GM12864 (cell line): ENCODE measurements at regions not wholly inside any gene's neighbourhood (a gene's known extent, or its start where the extent isn't known, plus 50 kb on each side); places are given as distances from the start of the nearest gene placed in this dataset.
"Not testable (repeated sequence)": the region's sequence is repeated elsewhere in the genome, so short reads cannot be mapped to it uniquely, and the experiment has no call there.

ENCODE experiments used
- DNase-seq: peaks from one replicate; pipeline ENCODE4 v3.0.0-alpha.2; 2011; ENCODE audit warnings: low read depth
- H3K4me3 ChIP-seq: 2 replicates; pipeline ENCODE4 v1.5.1; 2011; ENCODE audit warnings: mild to moderate bottlenecking, low read depth, low read length, control low read depth
- CTCF ChIP-seq: IDR thresholded peaks from 2 replicates; pipeline ENCODE4 v1.5.1; 2011; ENCODE audit warnings: low read depth, mild to moderate bottlenecking, moderate library complexity, low read length, control low read depth, inconsistent platforms; ENCODE audit errors: missing control alignments

GRCh38 chr19:24032651-24033050 is 54.3 kb upstream of the ZNF254 start:
- no peak for DNase-seq
- TF ChIP-seq CTCF, result no peak
- H3K4me3 ChIP-seq, result peak overlapping the region; percentile 28; the same call in 1 of the 2 replicates

- H3K4me3 ChIP-seq, result peak overlapping the region; percentile 62
- TF ChIP-seq CTCF, result no peak
Observed at GRCh38 chr19:24033301-24033962, 53.6 kb upstream of the ZNF254 start.

GRCh38 chr19:24033963-24034342 is 53.0 kb upstream of the ZNF254 start:
- H3K4me3 ChIP-seq, result peak overlapping the region; percentile 62

More at GRCh38 chr19:24033301-24033962, 53.6 kb upstream of the ZNF254 start:
- DNase-seq, result peak; percentile 77

GRCh38 chr19:24035261-24035880 is 51.6 kb upstream of the ZNF254 start:
- not testable (repeated sequence) for H3K4me3 ChIP-seq

More at GRCh38 chr19:24033963-24034342, 53.0 kb upstream of the ZNF254 start:
- DNase-seq, result no peak
- no peak for TF ChIP-seq CTCF

More at GRCh38 chr19:24035261-24035880, 51.6 kb upstream of the ZNF254 start:
- DNase-seq, result not testable (repeated sequence)
